GM12801 (cell line): ENCODE measurements at regions not wholly inside any gene's neighbourhood (a gene's known extent, or its start where the extent isn't known, plus 50 kb on each side); places are given as distances from the start of the nearest gene placed in this dataset.

Source experiments
- TF ChIP-seq, protein P1 (sequence below): IDR thresholded peaks from one replicate; pipeline ENCODE4 v1.5.1; 2011; ENCODE audit warnings: control low read depth; ENCODE audit not compliant: insufficient read length; ENCODE audit errors: extremely low read depth

DNA sequence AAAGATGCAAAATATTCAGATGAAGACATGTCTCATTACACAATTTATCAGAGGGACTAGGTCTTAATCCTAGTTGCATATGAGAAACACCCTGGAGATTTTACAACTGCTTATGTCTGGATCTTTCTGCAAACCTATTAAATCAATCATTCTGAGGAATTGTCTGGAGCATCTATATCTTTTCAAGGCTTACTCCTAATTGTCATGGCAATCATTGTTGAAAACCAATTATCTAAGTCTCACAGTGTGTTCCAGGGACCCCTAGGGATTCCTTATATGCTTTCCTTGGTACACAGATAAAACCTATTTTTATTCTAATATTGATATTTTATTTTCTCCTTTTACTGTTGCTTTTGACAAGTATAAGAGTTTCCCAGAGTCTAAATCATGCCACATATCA lies 696.9 kb upstream of the EYS start:
- TF ChIP-seq, protein P1, sequence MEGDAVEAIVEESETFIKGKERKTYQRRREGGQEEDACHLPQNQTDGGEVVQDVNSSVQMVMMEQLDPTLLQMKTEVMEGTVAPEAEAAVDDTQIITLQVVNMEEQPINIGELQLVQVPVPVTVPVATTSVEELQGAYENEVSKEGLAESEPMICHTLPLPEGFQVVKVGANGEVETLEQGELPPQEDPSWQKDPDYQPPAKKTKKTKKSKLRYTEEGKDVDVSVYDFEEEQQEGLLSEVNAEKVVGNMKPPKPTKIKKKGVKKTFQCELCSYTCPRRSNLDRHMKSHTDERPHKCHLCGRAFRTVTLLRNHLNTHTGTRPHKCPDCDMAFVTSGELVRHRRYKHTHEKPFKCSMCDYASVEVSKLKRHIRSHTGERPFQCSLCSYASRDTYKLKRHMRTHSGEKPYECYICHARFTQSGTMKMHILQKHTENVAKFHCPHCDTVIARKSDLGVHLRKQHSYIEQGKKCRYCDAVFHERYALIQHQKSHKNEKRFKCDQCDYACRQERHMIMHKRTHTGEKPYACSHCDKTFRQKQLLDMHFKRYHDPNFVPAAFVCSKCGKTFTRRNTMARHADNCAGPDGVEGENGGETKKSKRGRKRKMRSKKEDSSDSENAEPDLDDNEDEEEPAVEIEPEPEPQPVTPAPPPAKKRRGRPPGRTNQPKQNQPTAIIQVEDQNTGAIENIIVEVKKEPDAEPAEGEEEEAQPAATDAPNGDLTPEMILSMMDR = no peak

DNA sequence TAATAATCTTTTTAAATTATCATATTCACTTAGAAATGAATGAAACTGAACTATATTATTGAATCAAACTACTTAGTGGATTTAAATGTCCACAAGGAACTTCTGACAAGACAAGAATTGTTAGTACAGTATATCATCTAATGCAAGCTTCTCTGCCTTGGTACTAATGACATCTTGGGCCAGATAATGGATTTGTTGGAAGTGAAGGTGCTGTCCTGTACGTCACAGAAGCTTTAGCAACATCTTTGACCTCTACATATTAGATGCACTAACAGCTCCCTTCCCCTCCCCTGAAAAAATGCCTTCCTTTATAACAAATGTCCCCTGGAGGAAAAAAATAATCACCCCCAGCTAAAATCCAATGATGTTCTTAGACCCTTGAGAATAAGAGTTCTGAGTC lies 695.8 kb upstream of the EYS start:
- TF ChIP-seq, protein P1 = no peak

DNA sequence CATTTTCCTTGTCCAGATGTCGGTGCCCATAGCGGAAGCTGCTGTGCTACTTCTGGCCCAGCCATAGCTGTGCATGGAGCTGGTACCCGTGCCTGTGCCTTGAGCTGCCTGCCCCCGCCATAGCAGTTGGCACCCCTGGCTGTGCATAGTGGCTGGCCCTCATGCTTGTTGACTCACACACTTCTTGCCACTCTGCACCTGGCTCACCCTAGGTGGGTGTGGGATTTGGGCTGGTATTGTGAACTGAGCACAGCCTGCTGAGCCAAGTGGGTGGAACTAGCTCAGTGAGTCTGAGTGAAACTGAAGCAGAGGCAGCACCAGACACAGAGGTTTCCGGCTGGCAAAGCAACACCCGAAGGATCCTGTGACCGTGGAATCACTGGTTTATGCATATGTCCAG lies 689.5 kb upstream of the EYS start:
- TF ChIP-seq, protein P1 = no peak

DNA sequence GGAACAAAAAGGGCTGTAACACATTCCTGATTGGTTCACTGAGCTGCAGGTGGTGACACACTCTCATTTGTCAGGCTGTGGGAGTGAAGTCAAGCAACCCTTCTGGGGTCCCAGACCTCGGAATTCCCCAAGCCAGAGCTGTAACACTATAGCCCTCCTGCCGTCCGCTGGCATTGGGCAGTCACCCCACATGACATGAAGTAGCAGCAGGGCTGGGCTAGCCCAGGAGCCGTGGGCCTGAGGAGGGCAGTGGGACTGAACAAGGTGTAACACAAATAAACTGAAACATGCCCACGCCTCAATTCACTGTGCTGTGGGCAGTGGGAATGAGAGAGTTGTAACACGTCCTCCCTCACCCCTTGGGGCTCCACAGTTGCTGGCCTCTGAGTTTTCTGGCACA lies 689.1 kb upstream of the EYS start:
- TF ChIP-seq, protein P1 = no peak

DNA sequence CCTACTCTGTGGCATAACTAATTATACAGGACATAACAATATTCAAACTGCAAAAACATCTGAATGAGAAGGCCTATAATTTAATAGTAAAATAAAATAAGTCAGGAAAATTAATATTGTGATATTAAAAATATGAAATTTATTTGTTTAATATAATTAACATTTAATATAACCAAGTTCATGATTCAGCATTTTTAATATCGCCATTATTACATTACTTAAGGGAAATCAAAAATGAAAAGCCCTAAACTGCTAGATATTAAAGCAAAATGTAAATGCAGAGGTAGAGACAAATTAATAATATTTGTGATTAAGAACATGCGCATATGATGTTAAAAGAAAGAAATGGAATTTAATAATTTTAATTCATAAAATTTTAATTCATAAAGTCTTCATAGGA lies 683.4 kb upstream of the EYS start:
- TF ChIP-seq, protein P1 = no peak

DNA sequence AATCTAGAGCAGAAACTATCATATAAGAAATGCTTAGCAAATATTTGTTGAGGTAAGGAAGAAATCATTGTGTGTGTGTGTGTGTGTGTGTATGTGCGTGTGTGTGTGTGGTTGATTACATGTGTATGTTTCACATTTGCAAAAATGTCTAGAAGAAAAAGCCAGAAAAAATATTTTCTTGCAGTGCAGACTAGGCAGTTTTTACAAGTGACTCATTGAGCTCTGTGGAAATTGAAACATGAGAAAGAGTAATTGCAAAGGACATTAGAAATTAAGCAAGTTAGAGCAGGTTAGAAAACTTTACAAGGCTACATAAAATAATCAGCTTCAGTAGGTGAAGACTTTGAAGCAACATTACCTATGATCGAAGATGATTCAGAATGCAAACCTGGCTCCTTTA lies 669.0 kb upstream of the EYS start:
- TF ChIP-seq, protein P1 = no peak

DNA sequence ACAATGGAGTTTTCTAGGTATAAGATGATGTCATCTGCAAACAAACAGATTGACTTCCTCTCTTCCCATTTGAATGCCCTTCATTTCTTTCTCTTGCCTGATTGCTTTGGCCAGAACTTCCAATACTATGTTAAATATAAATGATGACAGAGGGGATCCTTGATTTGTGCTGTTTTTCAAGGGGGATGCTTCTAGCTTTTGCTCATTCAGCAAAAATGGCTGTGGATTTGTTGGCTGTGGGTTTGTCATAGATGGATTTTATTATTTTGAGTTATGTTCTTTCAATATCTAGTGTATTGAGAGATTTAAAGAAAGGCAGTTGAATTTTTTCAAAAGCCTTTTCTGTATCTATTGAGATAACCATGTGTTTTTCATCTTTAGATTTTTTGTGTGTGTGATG lies 662.4 kb upstream of the EYS start:
- TF ChIP-seq, protein P1 = no peak

DNA sequence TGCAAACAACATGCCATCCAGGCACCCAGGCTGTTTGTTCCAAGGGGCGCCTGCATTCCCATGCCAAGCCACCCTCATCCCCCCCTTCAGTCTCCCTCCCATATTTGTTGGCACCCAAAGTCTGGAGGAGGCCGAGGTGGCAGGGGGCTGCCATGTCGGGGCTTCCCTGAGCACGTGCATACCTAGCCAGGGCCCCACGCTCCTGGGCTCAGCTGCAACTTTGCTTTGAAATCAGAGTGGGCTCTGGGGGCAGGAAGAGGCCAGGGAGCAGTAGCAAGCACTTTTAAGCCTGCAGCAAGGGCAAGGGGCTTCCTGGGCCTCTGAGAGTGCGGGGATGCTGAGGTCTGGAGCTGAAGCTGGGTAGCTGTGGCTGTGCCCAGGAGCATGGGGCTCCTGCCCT lies 655.9 kb upstream of the EYS start:
- TF ChIP-seq, protein P1 = no peak
